Neural cell (in vitro differentiated cells): ENCODE measurements at regions not wholly inside any gene's neighbourhood (a gene's known extent, or its start where the extent isn't known, plus 50 kb on each side); places are given as distances from the start of the nearest gene placed in this dataset.

Experiments
- H2AFZ ChIP-seq: fragments of 200-600, 300-800 bp; sonication (generic), shearing (Covaris generic); 2 replicates; pipeline ENCODE4 v1.6.0; 2014; ENCODE audit warnings: low read depth, mild to moderate bottlenecking, antibody characterized with exemption, low read length, moderate library complexity
- H3F3A ChIP-seq: fragments of 200-600 bp; shearing (Covaris generic); 2 replicates; pipeline ENCODE4 v1.6.1; 2016; ENCODE audit warnings: mild to moderate bottlenecking, moderate library complexity, mixed read lengths, antibody characterized with exemption, low read length; ENCODE audit not compliant: insufficient read depth, poor library complexity, severe bottlenecking
- H3K27ac ChIP-seq: fragments of 200-600, 300-800 bp; sonication (generic), shearing (Covaris generic); 2 replicates; pipeline ENCODE4 v1.5.1; 2014; ENCODE audit warnings: mild to moderate bottlenecking, low read length, moderate library complexity
- H3K27me3 ChIP-seq: fragments of 300-800, 200-600 bp; sonication (generic), shearing (Covaris generic); 2 replicates; pipeline ENCODE4 v1.6.0; 2014; ENCODE audit warnings: mild to moderate bottlenecking, low read depth, low read length, moderate library complexity; ENCODE audit not compliant: insufficient read depth
- H3K36me3 ChIP-seq: fragments of 300-800, 200-600 bp; sonication (generic), shearing (Covaris generic); 2 replicates; pipeline ENCODE4 v1.5.1; 2014; ENCODE audit warnings: mild to moderate bottlenecking, antibody characterized with exemption, low read length, moderate library complexity; ENCODE audit not compliant: insufficient read depth
- H3K4me2 ChIP-seq: fragments of 300-800, 200-600 bp; sonication (generic), shearing (Covaris generic); 2 replicates; pipeline ENCODE4 v1.6.0; 2014; ENCODE audit warnings: mild to moderate bottlenecking, low read length
- H3K4me3 ChIP-seq: fragments of 300-800, 200-600 bp; sonication (generic), shearing (Covaris generic); 2 replicates; pipeline ENCODE4 v1.5.1; 2014; ENCODE audit warnings: mild to moderate bottlenecking, low read length, moderate library complexity
- H3K79me2 ChIP-seq: fragments of 200-600 bp; shearing (Covaris generic); replicated peaks from 2 replicates; pipeline ENCODE4 v1.6.0; 2014; ENCODE audit warnings: mild to moderate bottlenecking, low read length, moderate library complexity; ENCODE audit not compliant: insufficient read depth
- H3K9ac ChIP-seq: fragments of 300-800, 200-600 bp; sonication (generic), shearing (Covaris generic); 2 replicates; pipeline ENCODE4 v1.6.1; 2016; ENCODE audit warnings: mild to moderate bottlenecking, low read length, mixed read lengths
- H3K9me2 ChIP-seq: fragments of 200-600 bp; shearing (Covaris generic); 2 replicates; pipeline ENCODE4 v1.6.1; 2016; ENCODE audit warnings: mild to moderate bottlenecking, low read length, mixed read lengths; ENCODE audit not compliant: insufficient read depth
- H3K9me3 ChIP-seq: fragments of 200-600, 300-800 bp; sonication (generic), shearing (Covaris generic); 2 replicates; pipeline ENCODE4 v1.6.1; 2016; ENCODE audit warnings: mild to moderate bottlenecking, mixed run types, low read length, moderate library complexity, mixed read lengths
- H4K20me1 ChIP-seq: fragments of 200-600 bp; shearing (Covaris generic); 2 replicates; pipeline ENCODE4 v1.6.1; 2016; ENCODE audit warnings: mild to moderate bottlenecking, mixed run types; ENCODE audit not compliant: insufficient read depth
- EP300 ChIP-seq: fragments of 450-650 bp; conservative IDR thresholded peaks from 2 replicates; pipeline ENCODE4 v1.6.1; 2014; ENCODE audit warnings: antibody characterized with exemption, mild to moderate bottlenecking, moderate library complexity; ENCODE audit not compliant: poor library complexity, severe bottlenecking
- EZH2 ChIP-seq: fragments of 200-600, 300-800 bp; shearing (Covaris generic), sonication (generic); IDR thresholded peaks from 2 replicates; pipeline ENCODE4 v1.6.1; 2014; ENCODE audit warnings: antibody characterized with exemption, low read length, borderline replicate concordance, mild to moderate bottlenecking; ENCODE audit not compliant: insufficient read depth, poor library complexity, severe bottlenecking
- MXI1 ChIP-seq: fragments of 450-650 bp; conservative IDR thresholded peaks from 2 replicates; pipeline ENCODE4 v1.6.1; 2014; ENCODE audit warnings: antibody characterized with exemption, mild to moderate bottlenecking; ENCODE audit not compliant: poor library complexity, severe bottlenecking
- POLR2AphosphoS5 ChIP-seq: IDR thresholded peaks from 2 replicates; pipeline ENCODE4 v1.6.1; 2012
- RAD21 ChIP-seq: fragments of 450-650 bp; conservative IDR thresholded peaks from 2 replicates; pipeline ENCODE4 v1.6.1; 2014; ENCODE audit warnings: antibody characterized with exemption, mild to moderate bottlenecking, moderate library complexity
- SMC3 ChIP-seq: fragments of 450-650 bp; conservative IDR thresholded peaks from 2 replicates; pipeline ENCODE4 v1.6.1; 2014; ENCODE audit warnings: antibody characterized with exemption, mild to moderate bottlenecking, moderate library complexity; ENCODE audit not compliant: poor library complexity
- TAF1 ChIP-seq: IDR thresholded peaks from 2 replicates; pipeline ENCODE4 v1.6.1; 2012; ENCODE audit warnings: low read depth
- TF ChIP-seq, protein P1 (sequence below): fragments of 450-650 bp; IDR thresholded peaks from 2 replicates; pipeline ENCODE4 v1.5.1; 2014; ENCODE audit warnings: antibody characterized with exemption, mild to moderate bottlenecking, moderate library complexity; ENCODE audit not compliant: poor library complexity, severe bottlenecking
- TF ChIP-seq, protein P2 (sequence below): IDR thresholded peaks from 2 replicates; pipeline ENCODE4 v1.6.1; 2012; ENCODE audit warnings: borderline replicate concordance

DNA sequence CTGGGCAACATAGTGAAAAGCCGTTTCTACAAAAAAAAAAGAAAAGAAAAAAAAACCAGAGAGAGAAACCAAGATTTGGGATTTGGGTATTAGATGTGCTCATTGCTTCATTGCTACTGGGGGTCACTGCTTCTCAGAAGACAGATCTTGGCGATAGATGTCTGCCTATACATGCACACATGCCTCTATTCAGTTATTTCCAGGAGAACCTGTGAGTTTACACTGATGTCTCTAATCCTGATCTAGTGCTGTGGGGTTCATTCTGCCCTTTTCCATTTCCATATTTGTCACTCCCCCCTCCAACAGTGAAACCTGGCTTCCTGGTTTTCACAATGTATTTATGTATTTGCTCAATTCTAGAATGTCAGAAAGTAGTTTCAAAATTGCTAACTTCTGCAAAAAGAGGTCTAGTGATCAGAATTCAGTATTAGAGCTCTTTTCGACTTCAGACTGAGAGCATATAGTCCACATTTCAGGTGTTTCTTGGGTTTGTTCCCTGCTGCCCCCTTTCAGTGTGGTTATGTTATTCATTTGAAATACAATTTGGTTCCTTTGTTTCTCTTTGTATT, 111.0 kb downstream of the SLC25A47 start:
- Histone ChIP-seq H3K9me3 (no peaks in the 10 kb centered on the region), H3K9ac (no peak overlapping the region), H2AFZ (no peak overlapping the region), H3K9me2 (no peaks in the 10 kb centered on the region), H4K20me1 (no peaks in the 10 kb centered on the region), H3K4me2 (no peak overlapping the region), H3K36me3 (no peaks in the 10 kb centered on the region), H3F3A (no peaks in the 10 kb centered on the region), H3K79me2 (peaks cover 4% of the 10 kb centered on the region), H3K27ac (no peak overlapping the region), H3K4me3 (no peak overlapping the region), H3K27me3 (no peaks in the 10 kb centered on the region)
- no peak for TF ChIP-seq RAD21
- TF ChIP-seq EP300 = no peak
- no peak for TF ChIP-seq MXI1
- TF ChIP-seq EZH2 = no peak
- TF ChIP-seq POLR2AphosphoS5 = no peak
- no peak for TF ChIP-seq SMC3
- TF ChIP-seq TAF1 = no peak
- TF ChIP-seq, protein P1, sequence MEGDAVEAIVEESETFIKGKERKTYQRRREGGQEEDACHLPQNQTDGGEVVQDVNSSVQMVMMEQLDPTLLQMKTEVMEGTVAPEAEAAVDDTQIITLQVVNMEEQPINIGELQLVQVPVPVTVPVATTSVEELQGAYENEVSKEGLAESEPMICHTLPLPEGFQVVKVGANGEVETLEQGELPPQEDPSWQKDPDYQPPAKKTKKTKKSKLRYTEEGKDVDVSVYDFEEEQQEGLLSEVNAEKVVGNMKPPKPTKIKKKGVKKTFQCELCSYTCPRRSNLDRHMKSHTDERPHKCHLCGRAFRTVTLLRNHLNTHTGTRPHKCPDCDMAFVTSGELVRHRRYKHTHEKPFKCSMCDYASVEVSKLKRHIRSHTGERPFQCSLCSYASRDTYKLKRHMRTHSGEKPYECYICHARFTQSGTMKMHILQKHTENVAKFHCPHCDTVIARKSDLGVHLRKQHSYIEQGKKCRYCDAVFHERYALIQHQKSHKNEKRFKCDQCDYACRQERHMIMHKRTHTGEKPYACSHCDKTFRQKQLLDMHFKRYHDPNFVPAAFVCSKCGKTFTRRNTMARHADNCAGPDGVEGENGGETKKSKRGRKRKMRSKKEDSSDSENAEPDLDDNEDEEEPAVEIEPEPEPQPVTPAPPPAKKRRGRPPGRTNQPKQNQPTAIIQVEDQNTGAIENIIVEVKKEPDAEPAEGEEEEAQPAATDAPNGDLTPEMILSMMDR = no peak
- TF ChIP-seq, protein P2, sequence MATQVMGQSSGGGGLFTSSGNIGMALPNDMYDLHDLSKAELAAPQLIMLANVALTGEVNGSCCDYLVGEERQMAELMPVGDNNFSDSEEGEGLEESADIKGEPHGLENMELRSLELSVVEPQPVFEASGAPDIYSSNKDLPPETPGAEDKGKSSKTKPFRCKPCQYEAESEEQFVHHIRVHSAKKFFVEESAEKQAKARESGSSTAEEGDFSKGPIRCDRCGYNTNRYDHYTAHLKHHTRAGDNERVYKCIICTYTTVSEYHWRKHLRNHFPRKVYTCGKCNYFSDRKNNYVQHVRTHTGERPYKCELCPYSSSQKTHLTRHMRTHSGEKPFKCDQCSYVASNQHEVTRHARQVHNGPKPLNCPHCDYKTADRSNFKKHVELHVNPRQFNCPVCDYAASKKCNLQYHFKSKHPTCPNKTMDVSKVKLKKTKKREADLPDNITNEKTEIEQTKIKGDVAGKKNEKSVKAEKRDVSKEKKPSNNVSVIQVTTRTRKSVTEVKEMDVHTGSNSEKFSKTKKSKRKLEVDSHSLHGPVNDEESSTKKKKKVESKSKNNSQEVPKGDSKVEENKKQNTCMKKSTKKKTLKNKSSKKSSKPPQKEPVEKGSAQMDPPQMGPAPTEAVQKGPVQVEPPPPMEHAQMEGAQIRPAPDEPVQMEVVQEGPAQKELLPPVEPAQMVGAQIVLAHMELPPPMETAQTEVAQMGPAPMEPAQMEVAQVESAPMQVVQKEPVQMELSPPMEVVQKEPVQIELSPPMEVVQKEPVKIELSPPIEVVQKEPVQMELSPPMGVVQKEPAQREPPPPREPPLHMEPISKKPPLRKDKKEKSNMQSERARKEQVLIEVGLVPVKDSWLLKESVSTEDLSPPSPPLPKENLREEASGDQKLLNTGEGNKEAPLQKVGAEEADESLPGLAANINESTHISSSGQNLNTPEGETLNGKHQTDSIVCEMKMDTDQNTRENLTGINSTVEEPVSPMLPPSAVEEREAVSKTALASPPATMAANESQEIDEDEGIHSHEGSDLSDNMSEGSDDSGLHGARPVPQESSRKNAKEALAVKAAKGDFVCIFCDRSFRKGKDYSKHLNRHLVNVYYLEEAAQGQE = no peak

DNA sequence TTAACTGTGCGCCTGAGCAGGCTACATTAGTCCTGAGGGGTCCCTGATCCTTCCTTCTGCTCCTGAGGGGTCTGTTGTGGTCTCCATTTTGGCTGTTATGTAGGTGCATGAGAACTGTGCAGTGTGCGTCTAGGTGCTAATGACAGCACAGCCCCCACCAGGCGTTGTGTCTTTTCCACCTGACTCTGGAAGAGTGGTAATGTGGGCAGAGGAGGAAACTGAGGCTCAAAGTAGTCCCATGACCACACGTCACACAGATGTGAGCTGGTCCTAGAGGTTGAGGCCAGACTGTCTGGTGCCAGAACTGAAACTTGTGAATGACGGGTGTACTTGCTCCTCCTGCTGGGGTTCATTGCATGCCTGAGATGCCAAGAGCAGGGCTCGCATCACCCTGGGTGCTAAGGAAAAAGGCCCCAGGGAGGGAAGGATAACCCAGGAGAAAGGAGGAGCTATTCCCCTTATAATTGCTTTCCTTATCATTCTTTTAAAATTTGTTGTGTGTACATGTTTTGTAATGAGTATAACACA, 111.8 kb downstream of the SLC25A47 start:
- Histone ChIP-seq H3K27ac (no peak overlapping the region), H4K20me1 (no peaks in the 10 kb centered on the region), H3K4me3 (no peak overlapping the region), H3K4me2 (no peak overlapping the region), H3K9me2 (no peaks in the 10 kb centered on the region), H3K9me3 (no peaks in the 10 kb centered on the region), H3F3A (no peaks in the 10 kb centered on the region), H2AFZ (no peak overlapping the region), H3K9ac (no peak overlapping the region), H3K36me3 (no peaks in the 10 kb centered on the region), H3K79me2 (peaks cover 4% of the 10 kb centered on the region), H3K27me3 (no peaks in the 10 kb centered on the region)
- TF ChIP-seq EP300 = no peak
- TF ChIP-seq POLR2AphosphoS5 = no peak
- TF ChIP-seq MXI1 = no peak
- TF ChIP-seq, protein P1 = no peak
- no peak for TF ChIP-seq EZH2
- TF ChIP-seq, protein P2 = no peak
- no peak for TF ChIP-seq SMC3
- TF ChIP-seq TAF1 = no peak
- TF ChIP-seq RAD21 = no peak
